ENCODE measurements at regions not wholly inside any gene's neighbourhood (a gene's known extent, or its start where the extent isn't known, plus 50 kb on each side); places are given as distances from the start of the nearest gene placed in this dataset.

- intact Hi-C loops (cut with DNase I; ENCODE audit: low total_unique reads), result no loop called here
- Histone ChIP-seq H3K4me3 (no peak overlapping the region), H3K27ac (peak overlapping the region; percentile 2 to 59 (median 38)), H3K4me1 (peaks cover 4 to 44% (median 31%) of the 10 kb centered on the region in 4 donors), H3K9me3 (no peaks in the 10 kb centered on the region), H3K36me3 (no peaks in the 10 kb centered on the region), H3K27me3 (peaks cover 29% of the 10 kb centered on the region)
- WGBS, 2 donors (ENCODE audit: low coverage in 1 of 2), result 69% methylated on average over 13 of the region's 13 CpGs; no CpG with 5 or more reads in 1 of the 2 donors
- in situ Hi-C loops (cut with MboI; ENCODE audit: low pct_ligation_motif_present in 1 of 4, low pct_unique_long_range_greater_than_20kb in 1 of 4, low sequenced_read_pairs in 3 of 4), result no loop called here
- no peak for DNase-seq
- no peak for TF ChIP-seq POLR2A (IDR thresholded peaks at IDR 0.05)
- no peak for TF ChIP-seq EP300 (IDR thresholded peaks at IDR 0.05; ENCODE audit: low read depth)
- TF ChIP-seq CTCF (IDR thresholded peaks at IDR 0.05), result no peak
- no peak for TF ChIP-seq POLR2AphosphoS5 (IDR thresholded peaks at IDR 0.05)
These were observed 120.3 kb upstream of the CIBAR2 start for GRCh38 chr16:85232369-85233142.

- peaks cover 32% of the 10 kb centered on the region for H3K27me3 ChIP-seq
- no peak overlapping the region for H3K27ac ChIP-seq
- no peaks in the 10 kb centered on the region for H3K36me3 ChIP-seq
- no peak for DNase-seq
- H3K4me3 ChIP-seq, result no peak overlapping the region
- TF ChIP-seq POLR2AphosphoS5 (IDR thresholded peaks at IDR 0.05) (no peak), EP300 (IDR thresholded peaks at IDR 0.05; ENCODE audit: low read depth) (no peak), CTCF (IDR thresholded peaks at IDR 0.05) (no peak), POLR2A (IDR thresholded peaks at IDR 0.05) (no peak)
- intact Hi-C loops (cut with DNase I; ENCODE audit: low total_unique reads) (no loop called here), in situ Hi-C loops (cut with MboI; ENCODE audit: low pct_ligation_motif_present in 1 of 4, low pct_unique_long_range_greater_than_20kb in 1 of 4, low sequenced_read_pairs in 3 of 4) (no loop called here)
- H3K4me1 ChIP-seq, result peaks cover 4 to 49% (median 27%) of the 10 kb centered on the region in 4 donors
- H3K9me3 ChIP-seq, result no peaks in the 10 kb centered on the region
- WGBS, 2 donors (ENCODE audit: low coverage in 1 of 2), result 60 to 77% methylated on average over 1 to 6 of the region's 6 CpGs
These were observed 121.2 kb upstream of the CIBAR2 start for GRCh38 chr16:85233516-85233915.

- WGBS, 2 donors (ENCODE audit: low coverage in 1 of 2), result 22% methylated on average over 36 of the region's 36 CpGs; no CpG with 5 or more reads in 1 of the 2 donors
- H3K4me1 ChIP-seq, result peaks cover 4 to 49% (median 27%) of the 10 kb centered on the region in 4 donors
These were observed 122.3 kb upstream of the CIBAR2 start for GRCh38 chr16:85234310-85235204.

GRCh38 chr16:85235991-85236817 lies 123.9 kb upstream of the CIBAR2 start:
- Histone ChIP-seq H3K27me3 (peaks cover 32% of the 10 kb centered on the region), H3K27ac (peak overlapping the region; percentile 60 to 84 (median 79)), H3K36me3 (no peaks in the 10 kb centered on the region), H3K9me3 (no peaks in the 10 kb centered on the region), H3K4me3 (peak overlapping the region in 3 of 4 donors; percentile 28 to 41 (median 30)), H3K4me1 (peaks cover 4 to 42% (median 24%) of the 10 kb centered on the region in 4 donors)
- no peak for TF ChIP-seq POLR2A (IDR thresholded peaks at IDR 0.05)
- no peak for TF ChIP-seq POLR2AphosphoS5 (IDR thresholded peaks at IDR 0.05)
- TF ChIP-seq CTCF (IDR thresholded peaks at IDR 0.05), result no peak
- no peak for TF ChIP-seq EP300 (IDR thresholded peaks at IDR 0.05; ENCODE audit: low read depth)
- intact Hi-C loops (cut with DNase I; ENCODE audit: low total_unique reads) (no loop called here), in situ Hi-C loops (cut with MboI; ENCODE audit: low pct_ligation_motif_present in 1 of 4, low pct_unique_long_range_greater_than_20kb in 1 of 4, low sequenced_read_pairs in 3 of 4) (no loop called here)
- no peak for DNase-seq
- 48 to 70% methylated on average over 2 to 7 of the region's 20 CpGs for WGBS, 2 donors (ENCODE audit: low coverage in 1 of 2)

More at GRCh38 chr16:85234310-85235204, 122.3 kb upstream of the CIBAR2 start:
- H3K4me3 ChIP-seq, result peak overlapping the region in 2 of 4 donors; percentile 3 to 32
- peaks cover 32% of the 10 kb centered on the region for H3K27me3 ChIP-seq
- in situ Hi-C loops (cut with MboI; ENCODE audit: low pct_ligation_motif_present in 1 of 4, low pct_unique_long_range_greater_than_20kb in 1 of 4, low sequenced_read_pairs in 3 of 4) (no loop called here), intact Hi-C loops (cut with DNase I; ENCODE audit: low total_unique reads) (no loop called here)
- DNase-seq, result peak; percentile 50
- peak overlapping the region; percentile 60 to 84 (median 79) for H3K27ac ChIP-seq
- H3K9me3 ChIP-seq, result no peaks in the 10 kb centered on the region
- H3K36me3 ChIP-seq, result no peaks in the 10 kb centered on the region
- TF ChIP-seq POLR2AphosphoS5 (IDR thresholded peaks at IDR 0.05), result peak in 2 of 3 donors; percentile 9 to 21
- no peak for TF ChIP-seq POLR2A (IDR thresholded peaks at IDR 0.05)
